ENCODE measurements at regions not wholly inside any gene's neighbourhood (a gene's known extent, or its start where the extent isn't known, plus 50 kb on each side); places are given as distances from the start of the nearest gene placed in this dataset.

GRCh38 chr13:111640476-111640875, 320.0 kb downstream of the TEX29 start:
- DNase-seq (ENCODE audit: low read depth) = no peak

GRCh38 chr13:111642156-111642767, 321.8 kb downstream of the TEX29 start:
- DNase-seq (ENCODE audit: low read depth) = no peak

- DNase-seq (ENCODE audit: low read depth) = no peak
Observed at GRCh38 chr13:111644750-111645149, 324.3 kb downstream of the TEX29 start.

- no peak for DNase-seq (ENCODE audit: low read depth)
Observed at GRCh38 chr13:111645198-111645597, 324.8 kb downstream of the TEX29 start.

GRCh38 chr13:111645598-111646455, 325.4 kb downstream of the TEX29 start:
- DNase-seq (ENCODE audit: low read depth) = no peak

GRCh38 chr13:111646456-111646855, 326.0 kb downstream of the TEX29 start:
- no peak for DNase-seq (ENCODE audit: low read depth)

GRCh38 chr13:111648885-111649284, 328.4 kb downstream of the TEX29 start:
- no peak for DNase-seq (ENCODE audit: low read depth)

- DNase-seq (ENCODE audit: low read depth) = no peak
Observed at GRCh38 chr13:111650626-111651025, 330.2 kb downstream of the TEX29 start.

GRCh38 chr13:111652676-111653075, 332.2 kb downstream of the TEX29 start:
- no peak for DNase-seq (ENCODE audit: low read depth)

GRCh38 chr13:111654531-111654930, 334.1 kb downstream of the TEX29 start:
- DNase-seq (ENCODE audit: low read depth) = no peak

GRCh38 chr13:111656439-111656838, 336.0 kb downstream of the TEX29 start:
- no peak for DNase-seq (ENCODE audit: low read depth)

- no peak for DNase-seq (ENCODE audit: low read depth)
Observed at GRCh38 chr13:111657013-111657412, 336.6 kb downstream of the TEX29 start.

GRCh38 chr13:111658145-111659100, 338.0 kb downstream of the TEX29 start:
- DNase-seq (ENCODE audit: low read depth) = no peak

- no peak for DNase-seq (ENCODE audit: low read depth)
Observed at GRCh38 chr13:111659219-111659775, 338.9 kb downstream of the TEX29 start.

- no peak for DNase-seq (ENCODE audit: low read depth)
Observed at GRCh38 chr13:111659842-111660241, 339.4 kb downstream of the TEX29 start.

GRCh38 chr13:111661052-111661451, 340.6 kb downstream of the TEX29 start:
- DNase-seq (ENCODE audit: low read depth) = no peak

GRCh38 chr13:111661776-111662175, 341.3 kb downstream of the TEX29 start:
- DNase-seq (ENCODE audit: low read depth) = no peak

- no peak for DNase-seq (ENCODE audit: low read depth)
Observed at GRCh38 chr13:111662451-111662850, 342.0 kb downstream of the TEX29 start.

GRCh38 chr13:111662895-111663294, 342.5 kb downstream of the TEX29 start:
- DNase-seq (ENCODE audit: low read depth) = no peak

- DNase-seq (ENCODE audit: low read depth) = no peak
Observed at GRCh38 chr13:111663505-111663904, 343.1 kb downstream of the TEX29 start.

GRCh38 chr13:111663953-111664421, 343.5 kb downstream of the TEX29 start:
- DNase-seq (ENCODE audit: low read depth) = no peak

GRCh38 chr13:111664696-111665095, 344.3 kb downstream of the TEX29 start:
- no peak for DNase-seq (ENCODE audit: low read depth)

Measured in forelimb muscle (tissue), 1 donor.